ENCODE measurements at regions not wholly inside any gene's neighbourhood (a gene's known extent, or its start where the extent isn't known, plus 50 kb on each side); places are given as distances from the start of the nearest gene placed in this dataset.

DNA sequence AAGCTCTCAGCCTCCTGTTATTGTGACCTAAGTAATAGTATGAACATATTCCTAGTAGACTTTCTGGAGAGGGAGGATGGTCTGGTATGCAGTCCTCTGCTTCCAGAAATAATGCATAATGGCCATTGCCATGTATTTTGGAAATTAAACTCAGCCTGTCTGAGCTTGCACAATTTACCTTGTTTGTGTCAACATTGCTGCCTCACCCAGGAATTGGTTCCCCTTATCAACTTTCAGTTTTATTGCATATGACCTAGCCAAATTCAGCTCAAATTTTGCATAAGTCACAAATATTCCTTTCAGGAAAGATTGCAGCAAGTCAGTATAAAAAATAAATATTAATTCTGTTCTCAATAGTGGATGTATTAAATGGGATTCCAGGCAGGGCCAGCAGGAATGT is 101.9 kb upstream of the SLC5A9 start:
- no peak for TF ChIP-seq ZNF629 (tag by site-specific recombination; IDR thresholded peaks at IDR 0.05)
- no peak for TF ChIP-seq ZNF302 (tag by site-specific recombination; IDR thresholded peaks at IDR 0.05; ENCODE audit: low read depth)
- TF ChIP-seq, protein P1, sequence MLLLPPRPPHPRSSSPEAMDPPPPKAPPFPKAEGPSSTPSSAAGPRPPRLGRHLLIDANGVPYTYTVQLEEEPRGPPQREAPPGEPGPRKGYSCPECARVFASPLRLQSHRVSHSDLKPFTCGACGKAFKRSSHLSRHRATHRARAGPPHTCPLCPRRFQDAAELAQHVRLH (tag by site-specific recombination; IDR thresholded peaks at IDR 0.05), result no peak
- TF ChIP-seq ZNF133 (tag by site-specific recombination; IDR thresholded peaks at IDR 0.05), result no peak
- no peak for TF ChIP-seq ZNF514 (tag by site-specific recombination; IDR thresholded peaks at IDR 0.05)
- TF ChIP-seq, protein P2, sequence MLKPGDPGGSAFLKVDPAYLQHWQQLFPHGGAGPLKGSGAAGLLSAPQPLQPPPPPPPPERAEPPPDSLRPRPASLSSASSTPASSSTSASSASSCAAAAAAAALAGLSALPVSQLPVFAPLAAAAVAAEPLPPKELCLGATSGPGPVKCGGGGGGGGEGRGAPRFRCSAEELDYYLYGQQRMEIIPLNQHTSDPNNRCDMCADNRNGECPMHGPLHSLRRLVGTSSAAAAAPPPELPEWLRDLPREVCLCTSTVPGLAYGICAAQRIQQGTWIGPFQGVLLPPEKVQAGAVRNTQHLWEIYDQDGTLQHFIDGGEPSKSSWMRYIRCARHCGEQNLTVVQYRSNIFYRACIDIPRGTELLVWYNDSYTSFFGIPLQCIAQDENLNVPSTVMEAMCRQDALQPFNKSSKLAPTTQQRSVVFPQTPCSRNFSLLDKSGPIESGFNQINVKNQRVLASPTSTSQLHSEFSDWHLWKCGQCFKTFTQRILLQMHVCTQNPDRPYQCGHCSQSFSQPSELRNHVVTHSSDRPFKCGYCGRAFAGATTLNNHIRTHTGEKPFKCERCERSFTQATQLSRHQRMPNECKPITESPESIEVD (tag by site-specific recombination; IDR thresholded peaks at IDR 0.05), result no peak
- no peak for TF ChIP-seq ZNF654 (tag by site-specific recombination; IDR thresholded peaks at IDR 0.05; ENCODE audit: low read depth)
- no peak for TF ChIP-seq SCRT2 (tag by site-specific recombination; IDR thresholded peaks at IDR 0.05)
- no peak for TF ChIP-seq ZNF776 (tag by site-specific recombination; IDR thresholded peaks at IDR 0.05; ENCODE audit: borderline replicate concordance)
- TF ChIP-seq ZNF560 (tag by site-specific recombination; IDR thresholded peaks at IDR 0.05; ENCODE audit: borderline replicate concordance), result no peak
- no peak for TF ChIP-seq ZBTB21 (tag by site-specific recombination; IDR thresholded peaks at IDR 0.05)
- no peak for TF ChIP-seq MZF1 (tag by site-specific recombination; IDR thresholded peaks at IDR 0.05; ENCODE audit: borderline replicate concordance)
- no peak for TF ChIP-seq OVOL3 (tag by site-specific recombination; IDR thresholded peaks at IDR 0.05)
- H3K36me3 ChIP-seq (ENCODE audit: control insufficient read depth in 2 of 2, insufficient read depth in 1 of 2, low read length in 2 of 2), result no peaks in the 10 kb centered on the region
- H3K9me3 ChIP-seq (ENCODE audit: control insufficient read depth, insufficient read depth, low read depth, low read length), result no peaks in the 10 kb centered on the region
- ChIA-PET POLR2A (no interaction called here), CTCF (interaction anchor here (0.5 to 1.9 kb wide), 4 partner anchors 10 to 456 kb away, joined by 3 to 6 read pairs (median 5); no protein-coding TSS in a partner anchor)
- no peak overlapping the region for H3K4me3 ChIP-seq (ENCODE audit: low read depth, low read length)
- no peak overlapping the region for H3K27ac ChIP-seq (ENCODE audit: extremely low read depth, low read depth, low read length)
- H3K4me1 ChIP-seq (ENCODE audit: control insufficient read depth, insufficient read depth, low read length), result no peaks in the 10 kb centered on the region

DNA sequence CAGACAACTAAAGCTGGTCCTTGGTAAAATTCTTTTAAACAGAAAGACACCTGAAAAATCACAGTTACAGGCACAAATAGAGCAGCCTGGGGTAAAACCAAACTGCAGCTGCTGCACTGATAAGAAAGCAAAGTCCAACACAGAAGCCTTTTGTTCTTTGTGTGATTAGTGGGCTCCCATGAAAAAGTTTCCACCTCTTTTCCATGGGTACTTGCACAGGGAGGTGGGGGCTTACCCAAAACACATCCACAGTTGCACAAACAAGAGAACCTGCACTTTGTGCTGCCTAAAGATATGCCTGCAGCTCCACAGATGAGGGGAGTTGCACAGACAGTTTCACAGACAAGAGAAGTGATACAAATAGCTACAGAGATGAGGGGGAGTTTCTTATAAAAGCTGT is 106.7 kb upstream of the SLC5A9 start:
- TF ChIP-seq, protein P3, sequence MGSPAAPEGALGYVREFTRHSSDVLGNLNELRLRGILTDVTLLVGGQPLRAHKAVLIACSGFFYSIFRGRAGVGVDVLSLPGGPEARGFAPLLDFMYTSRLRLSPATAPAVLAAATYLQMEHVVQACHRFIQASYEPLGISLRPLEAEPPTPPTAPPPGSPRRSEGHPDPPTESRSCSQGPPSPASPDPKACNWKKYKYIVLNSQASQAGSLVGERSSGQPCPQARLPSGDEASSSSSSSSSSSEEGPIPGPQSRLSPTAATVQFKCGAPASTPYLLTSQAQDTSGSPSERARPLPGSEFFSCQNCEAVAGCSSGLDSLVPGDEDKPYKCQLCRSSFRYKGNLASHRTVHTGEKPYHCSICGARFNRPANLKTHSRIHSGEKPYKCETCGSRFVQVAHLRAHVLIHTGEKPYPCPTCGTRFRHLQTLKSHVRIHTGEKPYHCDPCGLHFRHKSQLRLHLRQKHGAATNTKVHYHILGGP (tag by site-specific recombination; IDR thresholded peaks at IDR 0.05), result no peak
- TF ChIP-seq, protein P4, sequence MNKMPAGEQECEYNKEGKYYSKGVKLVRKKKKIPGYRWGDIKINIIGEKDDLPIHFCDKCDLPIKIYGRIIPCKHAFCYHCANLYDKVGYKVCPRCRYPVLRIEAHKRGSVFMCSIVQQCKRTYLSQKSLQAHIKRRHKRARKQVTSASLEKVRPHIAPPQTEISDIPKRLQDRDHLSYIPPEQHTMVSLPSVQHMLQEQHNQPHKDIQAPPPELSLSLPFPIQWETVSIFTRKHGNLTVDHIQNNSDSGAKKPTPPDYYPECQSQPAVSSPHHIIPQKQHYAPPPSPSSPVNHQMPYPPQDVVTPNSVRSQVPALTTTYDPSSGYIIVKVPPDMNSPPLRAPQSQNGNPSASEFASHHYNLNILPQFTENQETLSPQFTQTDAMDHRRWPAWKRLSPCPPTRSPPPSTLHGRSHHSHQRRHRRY (tag by site-specific recombination; IDR thresholded peaks at IDR 0.05), result no peak
- TF ChIP-seq SP3 (tag by site-specific recombination; IDR thresholded peaks at IDR 0.05) (no peak), ZNF133 (tag by site-specific recombination; IDR thresholded peaks at IDR 0.05) (no peak), ZBTB21 (tag by site-specific recombination; IDR thresholded peaks at IDR 0.05) (no peak), ZNF324 (tag by site-specific recombination; IDR thresholded peaks at IDR 0.05) (no peak)
- TF ChIP-seq, protein P5, sequence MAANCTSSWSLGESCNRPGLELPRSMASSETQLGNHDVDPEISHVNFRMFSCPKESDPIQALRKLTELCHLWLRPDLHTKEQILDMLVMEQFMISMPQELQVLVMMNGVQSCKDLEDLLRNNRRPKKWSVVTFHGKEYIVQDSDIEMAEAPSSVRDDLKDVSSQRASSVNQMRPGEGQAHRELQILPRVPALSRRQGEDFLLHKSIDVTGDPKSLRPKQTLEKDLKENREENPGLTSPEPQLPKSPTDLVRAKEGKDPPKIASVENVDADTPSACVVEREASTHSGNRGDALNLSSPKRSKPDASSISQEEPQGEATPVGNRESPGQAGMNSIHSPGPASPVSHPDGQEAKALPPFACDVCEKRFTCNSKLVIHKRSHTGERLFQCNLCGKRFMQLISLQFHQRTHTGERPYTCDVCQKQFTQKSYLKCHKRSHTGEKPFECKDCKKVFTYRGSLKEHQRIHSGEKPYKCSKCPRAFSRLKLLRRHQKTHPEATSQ (tag by site-specific recombination; IDR thresholded peaks at IDR 0.05), result no peak
- TF ChIP-seq, protein P6, sequence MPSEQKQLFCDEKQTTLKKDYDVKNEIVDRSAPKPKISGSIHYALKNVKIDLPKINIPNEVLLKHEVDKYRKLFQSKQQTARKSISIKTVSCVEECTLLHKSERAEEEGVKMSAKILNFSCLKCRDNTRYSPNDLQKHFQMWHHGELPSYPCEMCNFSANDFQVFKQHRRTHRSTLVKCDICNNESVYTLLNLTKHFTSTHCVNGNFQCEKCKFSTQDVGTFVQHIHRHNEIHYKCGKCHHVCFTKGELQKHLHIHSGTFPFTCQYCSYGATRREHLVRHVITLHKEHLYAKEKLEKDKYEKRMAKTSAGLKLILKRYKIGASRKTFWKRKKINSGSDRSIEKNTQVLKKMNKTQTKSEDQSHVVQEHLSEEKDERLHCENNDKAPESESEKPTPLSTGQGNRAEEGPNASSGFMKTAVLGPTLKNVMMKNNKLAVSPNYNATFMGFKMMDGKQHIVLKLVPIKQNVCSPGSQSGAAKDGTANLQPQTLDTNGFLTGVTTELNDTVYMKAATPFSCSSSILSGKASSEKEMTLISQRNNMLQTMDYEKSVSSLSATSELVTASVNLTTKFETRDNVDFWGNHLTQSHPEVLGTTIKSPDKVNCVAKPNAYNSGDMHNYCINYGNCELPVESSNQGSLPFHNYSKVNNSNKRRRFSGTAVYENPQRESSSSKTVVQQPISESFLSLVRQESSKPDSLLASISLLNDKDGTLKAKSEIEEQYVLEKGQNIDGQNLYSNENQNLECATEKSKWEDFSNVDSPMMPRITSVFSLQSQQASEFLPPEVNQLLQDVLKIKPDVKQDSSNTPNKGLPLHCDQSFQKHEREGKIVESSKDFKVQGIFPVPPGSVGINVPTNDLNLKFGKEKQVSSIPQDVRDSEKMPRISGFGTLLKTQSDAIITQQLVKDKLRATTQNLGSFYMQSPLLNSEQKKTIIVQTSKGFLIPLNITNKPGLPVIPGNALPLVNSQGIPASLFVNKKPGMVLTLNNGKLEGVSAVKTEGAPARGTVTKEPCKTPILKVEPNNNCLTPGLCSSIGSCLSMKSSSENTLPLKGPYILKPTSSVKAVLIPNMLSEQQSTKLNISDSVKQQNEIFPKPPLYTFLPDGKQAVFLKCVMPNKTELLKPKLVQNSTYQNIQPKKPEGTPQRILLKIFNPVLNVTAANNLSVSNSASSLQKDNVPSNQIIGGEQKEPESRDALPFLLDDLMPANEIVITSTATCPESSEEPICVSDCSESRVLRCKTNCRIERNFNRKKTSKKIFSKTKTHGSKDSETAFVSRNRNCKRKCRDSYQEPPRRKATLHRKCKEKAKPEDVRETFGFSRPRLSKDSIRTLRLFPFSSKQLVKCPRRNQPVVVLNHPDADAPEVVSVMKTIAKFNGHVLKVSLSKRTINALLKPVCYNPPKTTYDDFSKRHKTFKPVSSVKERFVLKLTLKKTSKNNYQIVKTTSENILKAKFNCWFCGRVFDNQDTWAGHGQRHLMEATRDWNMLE (tag by site-specific recombination; conservative IDR thresholded peaks at IDR 0.05; ENCODE audit: low read depth), result no peak
- Histone ChIP-seq H3K4me1 (ENCODE audit: control insufficient read depth, insufficient read depth, low read length) (no peaks in the 10 kb centered on the region), H3K4me3 (ENCODE audit: low read depth, low read length) (no peak overlapping the region), H3K27ac (ENCODE audit: extremely low read depth, low read depth, low read length) (no peak overlapping the region), H3K9me3 (ENCODE audit: control insufficient read depth, insufficient read depth, low read depth, low read length) (no peaks in the 10 kb centered on the region), H3K36me3 (ENCODE audit: control insufficient read depth in 2 of 2, insufficient read depth in 1 of 2, low read length in 2 of 2) (no peaks in the 10 kb centered on the region)
- ChIA-PET CTCF (interaction anchor here (0.7 to 1.4 kb wide), 3 partner anchors 85 to 107 kb away, joined by 3 to 6 read pairs (median 3); no protein-coding TSS in a partner anchor), POLR2A (no interaction called here)

All from HEK293 (cell line).